DMS 273 (cell line): ENCODE measurements at regions not wholly inside any gene's neighbourhood (a gene's known extent, or its start where the extent isn't known, plus 50 kb on each side); places are given as distances from the start of the nearest gene placed in this dataset.

Experiments used
- DNase-seq: peaks from one replicate; lab custom pipeline; 2025; ENCODE audit not compliant: unreplicated experiment; lab: John Stamatoyannopoulos, UW

GRCh38 chr19:29323021-29323430 is 110.1 kb upstream of the UQCRFS1 start:
- DNase-seq, result no peak

- DNase-seq, result no peak
These were observed 110.7 kb upstream of the UQCRFS1 start for GRCh38 chr19:29323440-29324290.

- DNase-seq, result no peak
These were observed 111.3 kb upstream of the UQCRFS1 start for GRCh38 chr19:29324291-29324680.

DNA sequence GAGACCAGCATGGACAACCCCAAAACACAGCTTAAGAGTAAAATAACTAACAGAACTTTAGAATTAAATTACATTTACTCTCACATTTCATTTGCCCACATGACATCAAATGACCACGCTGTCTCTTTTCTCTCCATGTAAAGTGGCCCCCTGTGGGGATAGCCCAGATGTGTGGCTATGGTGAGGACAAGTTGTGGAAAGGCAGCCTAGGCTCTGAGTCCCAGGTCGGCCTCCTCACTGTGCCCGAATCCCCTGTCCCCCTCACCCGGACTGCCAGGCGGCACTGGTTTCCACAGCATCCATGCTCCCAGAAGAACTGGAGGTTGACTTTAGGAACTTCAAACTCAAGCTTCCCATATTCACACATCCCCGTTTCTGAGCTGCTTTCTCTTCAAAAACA is 111.8 kb upstream of the UQCRFS1 start:
- no peak for DNase-seq

- no peak for DNase-seq
These were observed 112.5 kb upstream of the UQCRFS1 start for GRCh38 chr19:29325241-29325975.

GRCh38 chr19:29326351-29326750 is 113.4 kb upstream of the UQCRFS1 start:
- DNase-seq, result peak; percentile 25

DNA sequence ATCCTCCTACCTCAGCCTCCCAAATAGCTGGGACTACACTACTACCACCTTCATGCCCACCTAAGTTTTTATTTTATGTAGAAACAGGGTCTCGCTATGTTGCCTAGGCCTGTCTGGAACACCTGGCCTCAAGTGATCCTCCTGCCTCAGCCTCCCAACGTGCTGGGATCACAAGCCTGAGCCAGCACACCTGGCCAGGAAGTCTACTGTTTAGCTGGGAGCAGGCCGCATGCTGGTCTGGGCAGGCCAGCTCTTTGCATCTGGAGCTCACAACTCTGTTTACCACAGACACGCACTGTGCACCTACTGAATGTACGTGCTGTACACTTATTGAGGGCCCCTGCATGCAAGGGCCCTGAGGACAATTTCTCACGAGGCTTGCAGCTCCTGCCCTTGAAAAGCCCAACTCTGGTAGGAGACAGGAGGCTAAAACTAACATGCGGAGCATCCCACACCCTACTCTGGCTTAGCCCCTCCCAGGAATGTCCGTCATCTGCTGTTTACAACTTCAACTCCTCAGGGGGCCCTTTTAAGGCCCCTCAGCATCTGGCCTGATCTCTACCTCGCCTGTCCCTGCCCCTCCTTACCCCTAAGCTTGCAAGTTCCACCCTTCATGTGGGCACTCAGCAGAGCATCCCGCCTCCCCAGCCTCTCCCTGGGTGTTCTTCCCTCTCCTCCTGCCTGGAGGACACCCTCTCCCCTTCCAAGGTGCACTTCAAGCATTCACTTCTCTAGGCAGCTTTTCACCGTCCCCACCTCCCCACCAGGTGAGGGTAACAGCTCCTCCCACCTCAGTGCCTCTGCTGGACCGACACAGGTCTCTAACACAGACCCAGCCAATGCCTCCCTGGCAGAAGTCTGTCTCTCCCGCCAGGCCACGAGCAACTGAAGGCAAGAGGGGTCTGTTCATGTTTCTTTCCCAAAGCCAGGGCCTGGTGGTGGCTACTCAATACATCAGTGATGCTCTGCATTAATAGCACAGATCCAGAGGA is 114.2 kb upstream of the UQCRFS1 start:
- DNase-seq, result peak; percentile 87

DNA sequence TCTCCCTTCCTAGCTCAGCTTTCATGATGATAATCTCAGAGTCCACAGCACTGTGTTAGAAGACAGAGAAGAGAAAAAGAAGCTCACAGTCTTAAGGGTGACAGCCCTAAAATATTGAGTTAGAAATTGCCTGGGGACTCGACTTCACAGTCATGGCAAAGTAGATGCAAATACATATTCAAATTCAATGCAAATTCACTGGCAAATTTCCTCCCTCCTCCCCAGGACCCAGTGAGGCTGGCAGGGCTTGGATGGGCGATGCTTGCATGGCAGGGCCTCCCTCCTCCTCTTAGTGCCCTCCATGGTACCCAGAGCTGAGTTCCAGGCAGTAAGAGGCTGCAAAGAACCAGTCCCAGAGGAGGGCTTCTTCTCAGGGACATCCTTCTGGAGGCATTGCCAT is 115.6 kb upstream of the UQCRFS1 start:
- DNase-seq, result no peak

DNA sequence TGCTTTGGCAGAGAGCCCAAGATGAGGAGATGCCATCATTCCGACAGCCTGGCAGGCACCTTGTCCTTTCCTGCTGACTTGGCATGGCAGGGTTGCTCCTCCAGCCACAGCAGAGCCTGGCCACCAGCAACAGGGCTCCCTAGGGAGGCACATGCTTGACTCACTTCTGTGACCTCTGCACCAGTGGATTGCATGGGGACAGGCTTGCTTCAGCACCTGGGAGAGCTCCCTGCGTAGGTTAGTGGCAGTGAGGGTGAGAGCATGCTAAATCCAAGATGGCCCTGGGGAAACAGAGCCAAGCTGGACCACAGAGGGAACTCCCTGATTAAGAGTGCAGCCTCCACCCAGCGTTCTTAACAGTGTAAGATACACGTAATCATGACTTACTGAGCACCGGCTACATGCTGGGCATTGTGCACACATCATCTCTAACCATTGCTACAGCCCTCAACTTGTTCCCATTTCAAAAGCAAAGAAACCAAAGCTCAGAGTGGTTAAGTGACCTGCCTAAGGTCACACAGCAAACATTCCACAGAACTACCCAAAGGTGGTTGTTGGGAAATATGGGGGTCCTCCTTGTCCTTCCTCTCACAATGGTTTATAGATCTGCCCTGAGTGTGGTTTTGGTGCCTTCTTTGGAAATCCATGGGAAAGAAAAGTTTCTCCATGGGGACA is 116.6 kb upstream of the UQCRFS1 start:
- peak; percentile 43 for DNase-seq

- DNase-seq, result no peak
These were observed 123.5 kb upstream of the UQCRFS1 start for GRCh38 chr19:29336425-29336824.

DNA sequence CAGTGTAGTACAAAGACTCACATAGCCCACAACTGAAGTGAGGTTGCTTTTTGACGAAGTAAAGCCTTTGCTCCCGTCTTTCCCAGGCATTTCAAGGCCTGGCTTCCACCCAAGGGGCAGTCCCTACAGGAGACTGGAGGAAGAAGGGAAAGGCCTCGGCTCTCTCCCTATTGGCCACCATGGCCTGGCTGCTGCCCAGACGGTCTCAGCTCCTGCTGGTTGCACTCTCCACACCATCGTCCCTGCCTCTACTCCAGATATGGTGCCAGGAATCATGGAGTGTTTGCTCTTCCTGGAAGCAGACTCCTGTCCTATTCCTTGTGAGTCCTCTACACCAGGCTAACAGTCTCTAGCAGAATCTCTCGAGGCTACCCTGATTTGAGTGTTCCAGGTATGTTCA is 124.1 kb upstream of the UQCRFS1 start:
- DNase-seq, result no peak

GRCh38 chr19:29338480-29338879 is 125.5 kb upstream of the UQCRFS1 start:
- DNase-seq, result no peak

GRCh38 chr19:29342721-29343120 is 129.8 kb upstream of the UQCRFS1 start:
- DNase-seq, result peak; percentile 76

GRCh38 chr19:29364224-29364726 is 151.3 kb upstream of the UQCRFS1 start:
- no peak for DNase-seq

- DNase-seq, result no peak
These were observed 152.0 kb upstream of the UQCRFS1 start for GRCh38 chr19:29364999-29365398.

DNA sequence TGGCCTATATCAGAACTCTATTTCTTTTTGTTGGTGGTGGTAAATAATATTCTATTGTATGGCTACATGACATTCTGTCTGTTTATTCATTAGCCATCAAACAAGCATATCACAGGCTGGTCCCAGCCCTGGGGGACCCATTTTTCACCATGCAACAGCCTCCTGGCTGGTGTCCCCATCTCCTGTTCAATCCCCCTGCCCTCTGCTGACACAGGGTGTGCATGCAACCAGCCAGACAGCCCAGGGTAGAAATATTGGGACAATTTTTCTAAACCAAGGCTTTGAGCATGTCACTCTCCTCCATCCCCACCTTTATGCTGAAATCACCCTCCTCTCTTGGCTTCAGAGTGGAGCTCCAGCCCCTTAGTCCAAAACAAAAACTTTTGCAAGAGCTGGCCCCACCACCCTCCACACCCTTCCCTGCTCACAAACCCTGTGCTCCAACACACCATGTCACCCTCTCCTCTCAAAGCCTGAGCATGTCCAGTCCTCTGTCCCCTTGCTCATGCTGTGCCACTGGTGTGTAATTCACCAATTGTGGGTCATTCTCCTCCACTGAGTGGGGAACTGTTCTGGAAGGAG is 153.0 kb upstream of the UQCRFS1 start:
- DNase-seq, result no peak

GRCh38 chr19:29366757-29367156 is 153.8 kb upstream of the UQCRFS1 start:
- no peak for DNase-seq

DNA sequence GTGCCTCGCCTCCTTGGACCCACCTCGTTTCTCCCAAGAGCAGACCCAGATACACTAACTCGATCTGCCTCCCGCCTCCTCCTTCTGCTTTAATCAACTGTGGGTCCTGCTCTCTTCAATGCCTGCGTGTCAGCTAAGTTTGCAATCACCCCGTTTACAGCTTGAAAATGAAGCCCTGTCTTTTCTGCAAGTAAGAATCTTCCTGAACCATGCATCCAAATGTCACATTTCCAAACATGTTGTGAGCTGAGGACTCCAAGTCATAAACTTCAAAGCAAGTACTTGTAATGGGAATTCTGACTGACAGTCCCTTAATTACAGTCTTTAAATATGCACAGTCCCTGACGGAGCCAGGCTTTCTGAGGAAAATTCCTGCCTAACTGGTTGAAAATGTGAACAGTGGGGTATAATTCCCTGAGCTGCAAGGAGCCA is 154.9 kb upstream of the UQCRFS1 start:
- no peak for DNase-seq

DNA sequence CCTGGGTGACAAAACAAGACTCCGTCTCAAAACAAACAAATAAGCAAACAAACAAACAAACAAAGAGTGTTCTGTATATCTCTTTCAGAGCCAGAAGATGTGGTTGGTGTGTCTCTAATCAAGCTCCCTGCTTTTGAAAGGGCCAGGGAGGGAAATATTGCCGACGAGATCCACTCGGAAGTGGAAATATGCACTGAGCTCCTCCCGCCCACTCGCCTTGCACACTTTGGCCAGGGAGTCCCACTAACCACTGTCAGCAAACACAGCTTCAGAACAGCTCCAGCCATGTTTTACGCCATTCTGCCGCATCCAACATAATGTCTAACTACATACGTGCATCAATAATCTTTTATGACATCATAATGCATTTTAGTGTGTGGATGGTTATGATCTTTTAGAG is 155.5 kb upstream of the VSTM2B start:
- no peak for DNase-seq
